WTC11 (cell line): ENCODE measurements at regions not wholly inside any gene's neighbourhood (a gene's known extent, or its start where the extent isn't known, plus 50 kb on each side); places are given as distances from the start of the nearest gene placed in this dataset.

Experiments
- CBFB ChIP-seq: sonication (generic); formaldehyde crosslinking; IDR thresholded peaks from 2 replicates; pipeline ENCODE4 v1.8.1; 2022; ENCODE audit warnings: mild to moderate bottlenecking, low read depth, missing genetic modification reagents
- CTCF ChIP-seq: fragments of 200-600 bp; IDR thresholded peaks from 2 replicates; pipeline ENCODE4 v1.8.0; 2022; ENCODE audit warnings: antibody characterized with exemption
- E2F4 ChIP-seq: sonication (generic); formaldehyde crosslinking; IDR thresholded peaks from 2 replicates; pipeline ENCODE4 v1.8.1; 2022; ENCODE audit warnings: low read depth, mild to moderate bottlenecking, moderate library complexity, missing genetic modification reagents, borderline replicate concordance
- FOXJ3 ChIP-seq: sonication (generic); formaldehyde crosslinking; IDR thresholded peaks from 2 replicates; pipeline ENCODE4 v1.9.0; 2021; ENCODE audit warnings: missing genetic modification reagents, mild to moderate bottlenecking, borderline replicate concordance
- IRF1 ChIP-seq: sonication (generic); formaldehyde crosslinking; IDR thresholded peaks from 2 replicates; pipeline ENCODE4 v1.8.0; 2023; ENCODE audit warnings: missing genetic modification reagents
- MAX ChIP-seq: sonication (generic); formaldehyde crosslinking; IDR thresholded peaks from 2 replicates; pipeline ENCODE4 v1.8.0; 2022; ENCODE audit warnings: mild to moderate bottlenecking, missing genetic modification reagents
- NR2C2 ChIP-seq: sonication (generic); formaldehyde crosslinking; IDR thresholded peaks from 2 replicates; pipeline ENCODE4 v1.8.0; 2022; ENCODE audit warnings: mild to moderate bottlenecking, missing genetic modification reagents
- SP1 ChIP-seq: sonication (generic); formaldehyde crosslinking; conservative IDR thresholded peaks from 2 replicates; pipeline ENCODE4 v1.8.1; 2022; ENCODE audit warnings: missing genetic modification reagents
- USF2 ChIP-seq: sonication (generic); formaldehyde crosslinking; IDR thresholded peaks from 2 replicates; pipeline ENCODE4 v1.8.1; 2023; ENCODE audit warnings: mild to moderate bottlenecking, missing genetic modification reagents, moderate library complexity
- ZNF138 ChIP-seq: sonication (generic); formaldehyde crosslinking; conservative IDR thresholded peaks from 2 replicates; pipeline ENCODE4 v1.8.1; 2022; ENCODE audit warnings: mild to moderate bottlenecking, moderate library complexity, missing genetic modification reagents
- ZNF281 ChIP-seq: sonication (generic); formaldehyde crosslinking; IDR thresholded peaks from 2 replicates; pipeline ENCODE4 v1.8.0; 2023; ENCODE audit warnings: mild to moderate bottlenecking, missing genetic modification reagents
- ZNF423 ChIP-seq: fragments of 250-450 bp; sonication (Bioruptor Pico); IDR thresholded peaks from 2 replicates; pipeline ENCODE4 v2.1.2; 2022; ENCODE audit warnings: mild to moderate bottlenecking, moderate library complexity

- TF ChIP-seq E2F4 (CRISPR knock-in tag) = no peak
- no peak for TF ChIP-seq USF2 (CRISPR knock-in tag)
- TF ChIP-seq CTCF = no peak
- no peak for TF ChIP-seq CBFB (CRISPR knock-in tag)
- no peak for TF ChIP-seq ZNF423 (CRISPR knock-in tag)
- no peak for TF ChIP-seq FOXJ3 (CRISPR knock-in tag)
- no peak for TF ChIP-seq SP1
- TF ChIP-seq MAX (CRISPR knock-in tag) = no peak
- TF ChIP-seq ZNF138 = no peak
- no peak for TF ChIP-seq ZNF281 (CRISPR knock-in tag)
- TF ChIP-seq NR2C2 (CRISPR knock-in tag) = no peak
- TF ChIP-seq IRF1 (CRISPR knock-in tag) = no peak
These were observed 374.0 kb downstream of the LMX1A start for GRCh38 chr1:164982545-164982944.
